ENCODE measurements at regions not wholly inside any gene's neighbourhood (a gene's known extent, or its start where the extent isn't known, plus 50 kb on each side); places are given as distances from the start of the nearest gene placed in this dataset.
"Not testable (repeated sequence)": the region's sequence is repeated elsewhere in the genome, so short reads cannot be mapped to it uniquely, and the experiment has no call there.

DNA sequence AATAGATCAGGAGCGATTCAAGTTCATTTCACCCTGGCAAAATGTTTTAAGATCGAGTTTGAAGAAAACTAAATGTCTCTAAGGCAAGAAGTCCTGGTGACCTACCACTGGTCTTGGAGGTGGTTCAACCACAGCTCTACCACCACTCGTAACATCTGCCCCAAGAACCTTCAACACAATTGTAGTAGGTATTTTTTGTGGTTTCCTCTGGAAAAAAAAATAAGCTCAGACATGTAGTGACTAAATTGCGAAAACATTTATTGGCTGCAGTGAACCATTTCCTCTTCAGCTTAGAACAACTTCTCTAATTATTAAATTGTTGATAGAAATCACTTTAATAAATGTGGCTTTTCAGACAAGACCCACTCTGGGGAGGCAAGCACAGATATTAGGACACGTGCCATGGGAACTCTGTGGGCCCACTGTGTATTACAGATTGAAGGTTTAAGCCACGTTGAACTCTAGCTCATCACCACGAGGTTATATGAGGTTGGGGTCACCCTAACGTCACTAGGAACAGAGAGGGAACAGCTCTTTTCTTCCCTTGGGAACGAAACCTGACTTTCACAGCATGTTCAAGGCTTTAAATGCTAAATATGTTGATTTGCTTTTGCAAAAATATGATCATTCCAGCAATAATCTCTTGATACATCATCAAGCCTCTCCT lies 142.9 kb downstream of the HSD17B3 start:
- no peak for DNase-seq
- intact Hi-C loops (cut with micrococcal nuclease) = no loop called here
- peak; percentile 61 for ATAC-seq

DNA sequence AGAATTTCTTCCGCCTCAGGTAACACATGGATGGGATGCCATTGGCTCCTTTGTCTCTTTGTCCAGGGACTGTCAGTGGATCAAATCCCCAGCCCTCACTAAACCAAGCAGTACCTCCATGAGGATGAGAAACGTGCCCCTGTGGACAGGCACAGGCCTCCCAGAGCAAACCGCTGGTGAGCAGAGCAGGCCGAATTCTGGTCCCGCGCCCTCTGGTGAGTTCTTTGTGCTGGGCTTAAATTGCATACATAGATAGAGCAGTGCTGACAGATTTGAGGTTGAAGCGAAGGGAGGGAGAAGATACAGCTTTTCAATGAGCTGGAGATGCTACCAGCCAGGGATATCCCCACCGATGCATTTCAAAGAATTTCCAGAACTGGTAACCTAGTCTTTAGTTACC lies 143.8 kb downstream of the HSD17B3 start:
- no peak for DNase-seq
- intact Hi-C loops (cut with micrococcal nuclease) = no loop called here
- ATAC-seq = no peak

DNA sequence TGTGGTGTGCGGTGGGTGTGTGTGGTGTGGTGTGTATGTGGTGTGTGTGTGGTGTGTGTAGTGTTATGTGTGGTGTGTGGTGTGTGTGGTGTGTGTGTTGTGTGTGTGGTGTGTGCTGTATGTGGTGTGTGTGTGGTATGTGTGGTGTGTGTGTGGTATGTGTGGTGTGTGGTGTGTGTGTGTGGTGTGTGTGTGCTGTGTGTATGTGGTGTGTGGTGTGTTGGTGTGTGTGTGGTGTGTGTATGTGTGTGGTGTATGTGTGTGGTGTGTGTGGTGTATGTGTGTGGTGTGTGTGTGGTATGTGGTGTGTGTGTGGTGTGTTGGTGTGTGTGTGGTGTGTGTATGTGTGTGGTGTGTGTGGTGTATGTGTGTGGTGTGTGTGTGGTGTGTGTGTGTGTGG lies 144.3 kb downstream of the HSD17B3 start:
- DNase-seq = no peak
- intact Hi-C loops (cut with micrococcal nuclease) = no loop called here
- ATAC-seq = no peak

DNA sequence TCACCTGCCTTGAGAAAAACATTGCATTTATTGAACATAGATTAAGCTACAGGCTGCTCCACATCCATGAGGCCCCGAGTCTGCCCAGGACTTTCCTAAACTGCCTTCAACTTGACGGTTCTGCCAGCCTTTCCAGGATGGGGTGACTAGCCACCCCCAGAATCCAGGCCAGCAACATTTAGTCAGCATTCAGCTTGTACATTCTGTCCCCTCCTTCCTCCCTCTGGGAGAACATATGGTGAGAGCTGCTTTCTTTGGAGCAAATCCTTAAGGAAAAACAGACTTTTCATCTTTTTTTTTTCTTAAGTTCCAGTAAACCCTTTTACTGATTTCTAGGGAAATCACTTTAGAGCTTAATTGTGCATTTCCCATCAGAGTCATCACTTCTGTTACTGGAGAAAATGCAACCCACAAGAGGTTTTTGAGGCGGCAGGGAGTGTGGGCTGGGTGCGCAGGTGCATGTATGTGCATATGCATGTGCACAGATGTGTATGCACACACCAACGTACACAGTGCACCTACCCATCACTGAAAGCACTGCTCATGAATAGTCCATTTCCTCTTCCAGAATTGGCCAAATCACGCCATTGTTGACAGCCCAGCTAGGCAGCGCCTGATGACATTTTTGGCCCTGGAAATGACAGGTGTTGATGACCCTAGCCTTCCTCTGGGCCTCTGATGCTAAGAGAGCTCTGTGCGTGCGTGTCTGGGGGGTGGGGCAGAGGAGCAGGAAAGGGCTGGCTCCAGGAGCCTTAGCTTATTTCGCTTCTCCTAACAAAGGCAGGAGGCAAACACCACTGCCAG lies 145.6 kb downstream of the HSD17B3 start:
- ATAC-seq = peak; percentile 37
- no peak for DNase-seq
- intact Hi-C loops (cut with micrococcal nuclease) = no loop called here

DNA sequence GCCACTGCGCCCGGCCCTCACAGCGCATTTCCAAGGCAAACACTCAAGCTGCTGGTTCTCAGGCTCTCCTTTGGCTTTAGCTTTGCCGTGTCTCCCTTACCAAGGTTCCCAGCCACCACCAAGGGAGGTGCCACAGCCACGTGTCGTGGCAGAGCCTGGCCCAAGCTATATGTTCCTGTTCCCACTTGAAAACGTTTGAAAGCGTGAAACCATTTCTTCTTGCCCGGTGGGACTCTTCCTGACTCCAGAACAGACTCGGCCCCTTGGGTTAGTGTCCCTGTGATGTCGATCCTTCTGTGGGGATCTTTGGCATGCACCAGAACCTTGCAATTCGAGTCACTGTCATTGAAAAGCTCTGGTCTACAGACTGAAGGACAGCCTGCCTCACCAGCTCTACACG lies 147.9 kb downstream of the HSD17B3 start:
- no peak for ATAC-seq
- intact Hi-C loops (cut with micrococcal nuclease) = no loop called here
- DNase-seq = no peak

DNA sequence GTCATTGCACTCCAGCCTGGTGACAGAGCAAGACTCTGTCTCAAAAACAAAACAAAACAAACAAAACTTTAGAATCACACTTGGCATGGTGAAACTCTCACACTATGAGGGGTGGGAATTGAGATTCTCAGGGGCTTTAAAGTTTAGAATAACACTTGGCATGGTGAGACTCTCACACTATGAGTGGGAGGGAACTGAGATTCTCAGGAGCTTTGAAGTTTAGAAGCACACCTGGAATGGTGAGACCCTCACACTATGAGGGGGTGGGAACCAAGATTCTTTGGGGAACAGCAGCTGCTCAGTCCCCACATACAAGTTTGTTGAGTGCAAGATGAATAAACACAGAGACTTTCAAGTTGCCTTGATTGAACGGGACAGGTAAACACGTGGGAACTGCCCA lies 149.4 kb downstream of the HSD17B3 start:
- ATAC-seq (no peak), DNase-seq (no peak)
- intact Hi-C loops (cut with micrococcal nuclease) = no loop called here

DNA sequence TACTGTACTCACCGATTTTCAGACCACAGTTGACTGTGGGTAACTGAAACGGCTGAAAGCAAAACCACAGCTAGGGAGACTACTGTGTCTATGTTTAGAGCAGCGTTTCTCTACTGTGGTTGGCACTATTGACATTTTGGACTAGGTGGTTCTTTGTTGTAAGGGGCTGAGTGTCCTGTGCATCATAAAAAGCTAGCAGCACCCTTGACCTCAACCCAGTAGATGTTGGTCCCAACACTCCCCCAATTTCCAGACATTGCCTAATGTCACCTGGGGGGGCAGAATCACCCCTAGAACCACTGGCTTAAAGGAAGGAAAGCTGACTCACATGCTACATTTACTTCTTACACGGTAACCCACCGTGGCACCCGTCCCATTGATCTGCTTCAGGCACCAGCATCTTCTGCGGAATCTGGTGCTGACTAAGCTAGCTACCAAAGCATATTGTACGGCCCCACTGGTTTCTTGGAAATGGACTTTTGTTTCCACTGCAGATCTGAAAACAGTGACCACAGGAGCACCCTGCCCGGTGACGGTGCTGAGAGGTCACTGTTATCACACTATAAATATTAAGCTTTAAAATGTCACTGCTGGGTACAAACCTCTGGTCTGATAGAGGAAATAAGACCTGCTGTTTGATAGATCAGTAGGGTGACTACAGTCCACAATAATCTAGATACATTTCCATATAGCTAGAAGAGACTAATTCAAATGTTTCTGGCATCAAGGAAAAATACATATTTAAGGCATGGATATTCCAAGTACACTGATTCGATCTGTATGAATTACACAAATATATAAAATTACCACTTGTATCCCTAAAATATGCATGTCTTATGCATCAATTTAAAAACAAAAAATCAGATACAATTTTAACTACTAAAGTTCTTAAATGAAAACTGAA lies 151.4 kb downstream of the HSD17B3 start:
- no peak for DNase-seq
- ATAC-seq = no peak
- intact Hi-C loops (cut with micrococcal nuclease) = no loop called here

DNA sequence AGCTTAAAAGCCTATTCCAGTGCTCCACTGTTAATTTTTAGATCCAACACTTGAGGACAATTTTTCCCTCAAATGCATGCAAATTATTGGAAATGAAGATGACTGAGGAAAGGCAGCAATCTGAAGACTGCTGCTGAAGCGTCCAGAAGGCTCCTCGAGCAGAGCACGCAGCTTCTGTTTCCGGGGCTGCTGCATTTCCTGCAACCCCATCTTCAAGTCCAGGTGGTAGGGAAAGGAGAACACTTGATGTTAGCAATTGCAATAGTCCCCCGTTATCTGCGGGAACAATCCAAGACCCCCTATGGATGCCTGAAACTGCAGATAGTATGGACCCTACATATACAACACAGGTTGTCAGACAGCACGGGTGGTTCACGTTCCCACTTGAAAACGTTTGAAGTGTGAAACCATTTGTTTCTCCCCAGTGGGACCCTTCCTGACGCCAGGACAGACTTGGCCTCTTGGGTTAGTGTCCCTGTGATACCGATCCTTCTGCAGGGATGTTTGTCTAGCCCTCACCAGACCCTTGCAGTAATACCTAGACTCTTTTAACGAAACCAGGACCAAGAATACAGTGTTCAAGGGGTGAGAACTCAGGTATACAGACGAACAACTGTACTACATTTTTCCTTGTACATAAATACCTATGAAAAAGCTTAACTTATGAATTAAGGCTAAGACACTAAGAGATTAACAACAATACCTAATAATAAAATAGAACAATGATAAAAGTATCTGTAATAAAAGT lies 152.3 kb downstream of the HSD17B3 start:
- ATAC-seq (no peak), DNase-seq (no peak)
- intact Hi-C loops (cut with micrococcal nuclease) = no loop called here

DNA sequence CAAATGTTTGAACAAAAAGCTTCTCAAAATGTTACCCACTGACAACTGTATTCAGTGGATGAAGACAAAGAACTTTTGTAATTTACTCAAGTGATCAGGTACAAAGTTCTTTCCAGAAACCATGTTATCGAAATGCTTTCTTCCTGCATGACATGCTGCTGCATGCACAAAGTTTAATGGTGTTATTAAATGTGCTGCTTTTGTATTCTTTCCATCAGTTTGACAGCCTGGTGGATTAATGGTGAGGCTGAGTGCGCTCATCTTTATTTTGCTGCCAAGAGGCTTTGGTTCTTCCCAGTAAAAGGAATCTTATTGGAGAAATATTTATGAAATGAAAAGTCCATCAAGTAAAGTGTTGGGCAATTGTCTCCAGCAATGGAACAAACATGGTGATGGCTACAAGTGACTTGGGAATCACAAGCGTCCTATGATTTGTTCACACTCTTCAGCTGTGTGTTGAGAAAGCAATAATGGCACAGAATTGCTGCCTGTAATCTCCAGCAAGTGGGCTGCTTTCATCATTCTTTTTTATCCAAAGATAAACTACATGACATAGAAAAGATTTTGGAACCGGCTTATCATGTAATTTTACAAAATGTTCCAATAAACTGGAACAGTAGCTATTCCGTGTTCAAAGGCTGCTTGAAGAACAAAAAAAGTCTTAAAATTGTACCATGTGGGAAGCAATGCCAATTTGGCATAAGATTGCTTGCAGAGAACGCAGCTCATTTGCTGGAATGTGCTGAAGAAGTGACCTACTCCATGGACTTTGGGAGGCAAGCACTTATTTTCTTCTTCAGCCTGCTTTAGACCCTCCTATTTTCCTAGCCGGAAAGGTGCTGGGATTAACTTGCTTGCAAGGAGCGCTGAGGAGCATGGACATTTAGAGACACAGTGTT lies 153.1 kb downstream of the HSD17B3 start:
- intact Hi-C loops (cut with micrococcal nuclease) = no loop called here
- DNase-seq = no peak

DNA sequence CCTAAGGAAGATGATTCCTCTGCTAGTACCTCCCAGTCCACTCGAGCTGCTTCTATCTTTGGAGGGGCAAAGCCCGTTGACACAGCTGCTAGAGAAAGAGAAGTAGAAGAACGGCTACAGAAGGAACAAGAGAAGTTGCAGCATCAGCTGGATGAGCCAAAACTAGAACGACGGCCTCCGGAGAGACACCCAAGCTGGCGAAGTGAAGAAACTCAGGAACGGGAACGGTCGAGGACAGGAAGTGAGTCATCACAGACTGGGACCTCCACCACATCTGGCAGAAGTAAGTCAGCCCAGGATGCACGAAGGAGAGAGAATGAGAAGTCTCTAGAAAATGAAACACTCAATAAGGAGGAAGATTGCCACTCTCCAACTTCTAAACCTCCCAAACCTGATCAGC lies 154.9 kb downstream of the HSD17B3 start:
- intact Hi-C loops (cut with micrococcal nuclease); ATAC-seq: not testable (repeated sequence)
- peak; percentile 39 for DNase-seq

More for the DNA sequence above, 153.1 kb downstream of the HSD17B3 start:
- peak; percentile 78 for ATAC-seq

DNA sequence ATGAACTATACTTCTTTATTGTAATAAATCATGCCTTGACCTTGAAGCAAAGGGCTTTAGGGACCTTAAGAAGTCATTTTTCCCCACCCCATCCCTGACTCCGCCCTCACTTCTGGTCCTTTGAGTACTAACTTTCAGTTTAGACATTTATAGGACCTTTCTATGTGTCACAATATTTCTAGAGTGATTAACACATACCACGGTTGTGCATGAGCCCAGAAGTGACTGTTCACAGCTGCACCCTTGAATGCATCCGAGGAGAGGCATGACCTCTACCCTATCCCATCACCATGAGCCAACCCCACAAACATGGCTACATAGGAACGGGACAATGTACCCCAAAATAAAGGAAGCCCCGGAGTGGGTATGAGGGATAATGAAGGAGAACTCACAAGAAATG lies 160.3 kb downstream of the HSD17B3 start:
- no peak for ATAC-seq
- intact Hi-C loops (cut with micrococcal nuclease) = no loop called here
- no peak for DNase-seq

DNA sequence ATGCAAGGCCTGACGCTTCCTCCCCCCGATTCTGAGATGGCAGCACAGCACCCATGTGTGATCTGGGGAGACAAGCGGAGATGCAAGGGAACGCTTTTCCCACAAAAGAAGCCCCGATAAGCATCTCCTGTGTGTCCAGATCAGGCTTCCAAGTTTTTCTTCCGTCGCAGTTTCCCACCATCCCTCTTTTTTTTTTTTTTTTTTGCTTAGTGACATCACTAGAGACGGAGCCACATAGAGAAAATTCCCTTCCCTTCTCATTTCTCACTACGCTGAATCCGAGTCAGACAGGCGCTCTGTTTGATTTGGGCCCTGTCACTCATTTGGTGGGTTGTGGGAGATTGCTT lies 160.9 kb downstream of the HSD17B3 start:
- no peak for DNase-seq
- intact Hi-C loops (cut with micrococcal nuclease) = no loop called here
- ATAC-seq = no peak

DNA sequence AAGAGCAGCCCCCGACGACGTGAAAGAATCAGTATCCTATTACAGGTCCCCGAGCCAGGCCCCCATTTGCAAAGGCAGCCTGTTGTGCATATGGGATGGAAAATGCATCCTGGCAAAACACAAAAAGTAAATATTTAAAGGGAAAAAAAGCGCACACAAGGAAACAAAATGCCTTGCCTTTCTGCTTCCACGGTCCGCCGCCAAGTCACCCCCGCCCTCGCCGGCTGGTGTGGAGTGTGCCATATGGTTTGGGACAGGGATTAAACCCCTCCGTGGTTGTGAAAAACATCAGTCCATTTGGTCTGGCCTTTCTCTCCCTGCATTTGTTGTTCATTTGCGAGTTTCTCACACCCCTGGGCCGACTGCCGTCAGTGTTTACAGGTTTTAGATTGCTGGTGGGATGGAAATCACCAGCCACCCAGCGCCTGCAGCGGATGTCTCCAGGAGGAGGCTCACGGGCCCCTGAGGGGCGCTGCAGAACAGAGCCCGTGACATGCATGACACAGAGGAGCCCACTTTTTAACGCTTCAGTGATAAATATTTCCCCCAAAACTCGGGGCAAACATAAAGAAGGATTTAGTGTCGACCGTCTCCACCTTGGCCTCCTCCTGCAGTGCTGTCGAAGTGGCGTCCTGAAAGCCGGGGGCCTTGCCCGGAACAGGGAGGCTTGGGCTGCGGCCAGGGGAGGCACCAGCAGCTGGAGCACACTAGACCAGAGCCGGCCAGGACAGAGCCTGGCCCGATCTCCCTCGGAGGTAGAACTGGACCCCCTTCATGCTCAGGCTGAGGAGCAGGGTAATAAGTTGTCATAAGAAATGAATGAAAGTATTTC lies 161.5 kb downstream of the HSD17B3 start:
- ATAC-seq = no peak

DNA sequence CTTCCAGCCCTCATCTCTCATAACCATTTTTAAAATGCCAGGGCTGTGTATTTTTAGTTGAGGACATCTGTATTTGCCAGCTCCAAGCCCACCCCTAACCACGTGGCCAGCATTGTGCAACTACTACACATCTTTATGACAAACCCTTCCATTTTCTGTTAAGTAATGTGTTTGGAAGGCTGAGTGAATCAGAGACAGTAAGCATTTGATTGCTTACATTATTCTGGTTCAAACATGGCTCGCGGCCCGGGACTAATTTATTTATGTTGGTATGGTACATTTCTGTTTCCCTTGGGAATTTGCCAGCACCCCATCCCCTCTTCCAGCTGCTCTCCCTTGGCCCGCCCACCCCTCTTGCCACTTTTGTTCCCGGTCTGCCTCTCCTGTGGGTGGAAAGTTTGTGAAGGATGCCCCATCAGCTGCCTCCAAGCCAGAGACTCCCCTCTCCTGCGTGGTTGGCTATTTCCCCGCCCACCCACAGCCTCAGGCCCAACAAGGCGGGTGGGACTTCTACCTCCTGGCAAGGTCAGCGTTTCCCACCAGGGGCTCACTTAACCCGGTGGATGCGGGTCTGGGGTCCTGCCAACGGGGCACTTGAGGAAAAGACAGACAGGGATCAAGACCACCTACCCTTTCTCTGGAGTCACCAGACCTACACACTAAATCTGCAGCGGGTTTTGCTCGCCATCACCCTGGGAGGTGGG lies 162.2 kb downstream of the HSD17B3 start:
- ATAC-seq (peak; percentile 51), DNase-seq (peak; percentile 38)
- intact Hi-C loops (cut with micrococcal nuclease) = no loop called here

More for the DNA sequence above, 161.5 kb downstream of the HSD17B3 start:
- intact Hi-C loops (cut with micrococcal nuclease) = no loop called here
- no peak for DNase-seq

DNA sequence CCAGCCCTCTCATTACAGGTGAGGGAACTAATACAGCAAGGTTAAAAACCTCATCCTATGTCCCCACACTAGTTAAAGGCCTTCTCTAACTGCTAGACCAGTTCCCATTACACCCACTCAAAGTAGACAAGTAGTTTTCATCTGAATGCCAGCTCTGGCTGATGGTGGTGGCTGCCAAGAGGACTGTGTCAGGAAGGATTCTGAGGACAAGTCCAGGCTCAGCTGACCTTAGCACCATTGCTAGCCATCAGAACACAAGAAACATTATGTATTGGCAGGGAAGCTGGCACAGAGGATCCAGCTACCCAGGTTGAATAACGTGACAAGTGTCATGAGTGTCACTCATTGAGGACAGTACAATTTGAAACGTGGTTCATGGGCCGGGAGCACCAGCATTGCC lies 163.4 kb downstream of the HSD17B3 start:
- no peak for DNase-seq
- peak; percentile 37 for ATAC-seq
- intact Hi-C loops (cut with micrococcal nuclease) = no loop called here

DNA sequence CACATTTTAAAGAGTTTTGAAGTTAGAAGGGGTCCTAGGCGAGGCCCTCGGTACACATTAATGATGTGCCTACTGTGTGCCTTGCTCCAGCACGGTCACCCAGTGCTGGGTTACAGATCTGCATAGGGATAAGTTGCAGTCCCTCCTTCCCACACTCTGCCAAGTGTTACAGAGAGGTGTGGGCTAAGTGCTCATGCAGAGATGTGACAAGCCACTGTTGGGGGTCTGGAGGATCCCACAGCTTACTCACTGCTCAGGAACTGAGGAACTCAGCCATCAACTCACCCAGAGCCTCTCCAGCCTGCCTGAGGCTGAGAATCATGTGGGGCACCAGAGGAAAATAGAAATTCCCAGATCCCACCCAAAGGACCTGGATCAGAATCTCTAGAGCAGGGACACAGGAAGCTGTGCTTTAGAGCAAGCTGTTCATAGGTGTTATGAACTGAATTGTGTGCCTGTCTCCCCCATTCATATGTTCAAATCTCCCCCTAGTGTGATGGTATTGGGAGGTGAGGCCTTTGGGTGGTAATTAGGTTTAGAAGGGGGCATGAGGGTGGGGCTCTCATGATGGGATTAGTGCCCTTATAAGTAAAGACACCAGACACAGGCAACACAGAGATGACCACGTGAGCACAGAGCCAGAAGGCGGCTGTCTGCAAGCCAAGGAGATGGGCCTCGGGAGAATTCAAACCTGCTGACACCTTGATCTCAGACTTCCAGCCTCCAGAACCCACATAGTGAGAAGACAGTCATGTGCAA lies 164.1 kb downstream of the HSD17B3 start:
- intact Hi-C loops (cut with micrococcal nuclease) = no loop called here
- ATAC-seq = no peak
- no peak for DNase-seq
